HFFc6 (cell line): ENCODE measurements at regions not wholly inside any gene's neighbourhood (a gene's known extent, or its start where the extent isn't known, plus 50 kb on each side); places are given as distances from the start of the nearest gene placed in this dataset.

Experiments
- DNase-seq: peaks from one replicate; pipeline ENCODE4 v3.0.0-alpha.2; 2018
- H3K27ac Mint-ChIP-seq: 2 replicates; pipeline ENCODE4 v1.8.0; 2020; ENCODE audit warnings: mild to moderate bottlenecking, mixed read lengths
- H3K27me3 Mint-ChIP-seq: 2 replicates; pipeline ENCODE4 v1.8.0; 2021; ENCODE audit warnings: mild to moderate bottlenecking, moderate library complexity, mixed read lengths; ENCODE audit not compliant: insufficient read depth
- H3K36me3 Mint-ChIP-seq: 2 replicates; pipeline ENCODE4 v1.8.0; 2021; ENCODE audit warnings: low read depth, mixed read lengths
- H3K4me1 Mint-ChIP-seq: 2 replicates; pipeline ENCODE4 v1.8.0; 2020; ENCODE audit warnings: low read depth, mixed read lengths
- H3K4me3 Mint-ChIP-seq: 2 replicates; pipeline ENCODE4 v1.8.0; 2020; ENCODE audit warnings: mild to moderate bottlenecking, moderate library complexity, mixed read lengths
- H3K9me3 Mint-ChIP-seq: 2 replicates; pipeline ENCODE4 v1.8.0; 2020; ENCODE audit warnings: mild to moderate bottlenecking, mixed read lengths
- CTCF ChIP-seq: fragments of 200-600 bp; sonication (generic); IDR thresholded peaks from 2 replicates; pipeline ENCODE4 v1.5.0; 2021; ENCODE audit warnings: antibody characterized with exemption, mild to moderate bottlenecking

DNA sequence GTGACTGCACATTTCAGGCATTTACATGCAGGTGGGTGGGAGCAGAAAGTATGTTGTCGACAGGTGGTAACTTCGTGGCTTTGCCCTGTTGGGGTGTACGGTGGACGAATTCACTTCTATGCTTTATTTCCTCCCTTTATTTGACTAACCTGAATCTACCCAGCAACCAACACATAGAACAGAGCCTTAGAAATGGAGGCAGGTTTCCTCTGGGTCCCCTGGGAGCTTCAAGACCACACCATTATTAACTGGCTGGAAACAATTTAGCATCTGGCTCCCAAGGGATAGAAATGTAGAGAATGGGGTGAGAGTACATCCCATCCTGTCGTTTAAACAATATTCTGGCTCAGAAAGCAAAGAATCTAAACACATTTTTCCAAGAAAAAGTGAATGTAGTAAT, 244.4 kb downstream of the DLEU7 start:
- H3K27me3 Mint-ChIP-seq, result peaks cover 22% of the 10 kb centered on the region
- no peak overlapping the region for H3K4me3 Mint-ChIP-seq
- H3K4me1 Mint-ChIP-seq, result no peaks in the 10 kb centered on the region
- no peak overlapping the region for H3K27ac Mint-ChIP-seq
- H3K9me3 Mint-ChIP-seq, result no peaks in the 10 kb centered on the region
- no peak for DNase-seq
- no peaks in the 10 kb centered on the region for H3K36me3 Mint-ChIP-seq
- no peak for TF ChIP-seq CTCF

GRCh38 chr13:50599927-50600326, 243.6 kb downstream of the DLEU7 start:
- TF ChIP-seq CTCF, result no peak
- DNase-seq, result no peak
- Mint-ChIP-seq H3K4me1 (no peaks in the 10 kb centered on the region), H3K36me3 (no peaks in the 10 kb centered on the region), H3K27me3 (peaks cover 31% of the 10 kb centered on the region), H3K27ac (no peak overlapping the region), H3K9me3 (no peaks in the 10 kb centered on the region), H3K4me3 (no peak overlapping the region)

DNA sequence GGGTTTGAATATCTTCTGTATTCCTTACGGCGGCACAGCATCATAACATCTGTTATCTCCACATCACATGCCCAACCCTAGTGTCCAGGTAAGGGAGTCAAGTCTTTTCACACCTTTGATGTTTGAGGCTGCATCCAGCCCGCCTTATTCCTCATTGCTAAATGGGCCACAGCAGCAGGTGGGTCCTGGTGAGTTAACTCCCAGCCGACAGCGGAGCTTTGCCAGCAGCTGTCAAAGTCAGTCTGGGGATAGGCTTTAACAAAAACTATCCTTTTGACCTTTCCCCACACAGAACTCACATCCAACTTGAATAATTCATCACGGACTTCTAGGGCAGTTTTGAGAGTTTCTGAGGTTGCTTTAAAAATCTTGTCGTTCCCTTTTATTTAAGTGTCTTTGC, 235.1 kb downstream of the DLEU7 start:
- Mint-ChIP-seq H3K27me3 (peaks cover 42% of the 10 kb centered on the region), H3K9me3 (no peaks in the 10 kb centered on the region)
- TF ChIP-seq CTCF, result no peak

GRCh38 chr13:50609011-50609410, 234.5 kb downstream of the DLEU7 start:
- Mint-ChIP-seq H3K36me3 (no peaks in the 10 kb centered on the region), H3K9me3 (no peaks in the 10 kb centered on the region), H3K27me3 (peaks cover 44% of the 10 kb centered on the region), H3K4me1 (no peaks in the 10 kb centered on the region), H3K27ac (no peak overlapping the region), H3K4me3 (no peak overlapping the region)
- TF ChIP-seq CTCF, result no peak
- DNase-seq, result no peak

More for the DNA sequence above, 235.1 kb downstream of the DLEU7 start:
- Mint-ChIP-seq H3K4me1 (no peaks in the 10 kb centered on the region), H3K36me3 (no peaks in the 10 kb centered on the region), H3K27ac (no peak overlapping the region), H3K4me3 (no peak overlapping the region)
- no peak for DNase-seq

DNA sequence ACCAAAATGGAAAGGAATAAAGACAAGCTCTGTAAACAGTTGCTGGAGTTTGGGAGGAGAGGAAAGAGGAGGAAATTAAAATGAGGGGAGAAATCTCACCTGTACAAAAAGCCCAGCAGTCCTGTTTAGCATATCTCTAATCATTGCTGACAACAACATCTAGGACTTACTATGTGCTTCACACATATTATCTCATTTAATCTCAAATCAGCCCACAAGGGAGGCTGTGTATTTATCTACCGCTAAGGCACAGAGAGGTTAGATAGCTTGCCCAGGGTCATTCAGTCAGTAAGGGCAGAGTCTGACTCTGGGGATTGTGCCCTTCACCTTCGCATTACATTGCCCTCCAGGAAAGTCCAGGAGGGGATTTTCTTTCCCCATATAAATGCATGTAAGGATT, 233.3 kb downstream of the DLEU7 start:
- no peak for DNase-seq
- H3K4me3 Mint-ChIP-seq, result no peak overlapping the region
- H3K4me1 Mint-ChIP-seq, result no peaks in the 10 kb centered on the region
- no peaks in the 10 kb centered on the region for H3K36me3 Mint-ChIP-seq
- no peak overlapping the region for H3K27ac Mint-ChIP-seq
- no peaks in the 10 kb centered on the region for H3K9me3 Mint-ChIP-seq
- peaks cover 40% of the 10 kb centered on the region for H3K27me3 Mint-ChIP-seq
- TF ChIP-seq CTCF, result no peak
